Heart left ventricle (tissue), 16 donors: ENCODE measurements at regions not wholly inside any gene's neighbourhood (a gene's known extent, or its start where the extent isn't known, plus 50 kb on each side); places are given as distances from the start of the nearest gene placed in this dataset.

Source experiments
- ATAC-seq, 4 donors: fragments of 200-7000 bp; cut with Tn5 transposase; one replicate each; pipeline ENCODE4 v1.9.1; 2020 to 2022; ENCODE audit warnings: moderate library complexity in 4 of 4, mild to moderate bottlenecking in 3 of 4, moderate number of reproducible peaks in 1 of 4
- DNase-seq, 5 donors: peaks; one replicate each; pipeline ENCODE4 v3.0.0-alpha.2; 2020
- H3K27ac ChIP-seq, 12 donors: fragments of 200-600 bp; sonication (generic) in 4 of 12; one replicate each; pipeline versions ENCODE4 v1.5.0 to v1.8.0; 2016 to 2022; ENCODE audit warnings: mild to moderate bottlenecking in 2 of 12
- H3K27me3 ChIP-seq, 9 donors: fragments of 200-600 bp; sonication (generic) in 2 of 9; one replicate each; pipeline versions ENCODE4 v1.5.1 to v1.8.0; 2016 to 2022; ENCODE audit warnings: mild to moderate bottlenecking in 3 of 9
- H3K36me3 ChIP-seq, 9 donors: fragments of 200-600 bp; sonication (generic) in 2 of 9; one replicate each; pipeline versions ENCODE4 v1.5.0 to v1.8.0; 2018 to 2022; ENCODE audit warnings: mild to moderate bottlenecking in 2 of 9
- H3K4me1 ChIP-seq, 12 donors: fragments of 200-600 bp; sonication (generic) in 4 of 12; one replicate each; pipeline versions ENCODE4 v1.5.0 to v1.8.0; 2016 to 2022; ENCODE audit warnings: mild to moderate bottlenecking in 3 of 12
- H3K4me3 ChIP-seq, 12 donors: fragments of 200-600 bp; sonication (generic) in 4 of 12; one replicate each; pipeline versions ENCODE4 v1.5.0 to v1.8.0; 2017 to 2022; ENCODE audit warnings: mild to moderate bottlenecking in 9 of 12, moderate library complexity in 4 of 12
- H3K9me3 ChIP-seq, 12 donors: fragments of 200-600 bp; sonication (generic) in 4 of 12; one replicate each; pipeline versions ENCODE4 v1.5.0 to v1.8.0; 2016 to 2022; ENCODE audit warnings: mild to moderate bottlenecking in 1 of 12
- CTCF ChIP-seq, 12 donors: fragments of 200-600 bp; sonication (generic) in 4 of 12; IDR thresholded peaks; one replicate each; pipeline versions ENCODE4 v1.5.0 to v1.8.0; 2018 to 2022; ENCODE audit warnings: antibody characterized with exemption in 12 of 12, mild to moderate bottlenecking in 5 of 12
- POLR2A ChIP-seq, 2 donors: fragments of 450-650 bp; IDR thresholded peaks; one replicate each; pipeline ENCODE4 v1.6.1; 2017; ENCODE audit warnings: antibody characterized with exemption in 2 of 2, mild to moderate bottlenecking in 2 of 2, moderate library complexity in 2 of 2
- WGBS, 4 donors: extraction: QIAGEN DNeasy Blood & Tissue Kit in 2 of 4; methylation state at CpG; one replicate each; pipeline versions ENCODE4 v1.1.5 to v1.1.7; 2013 to 2018; 5-methylcytosine and 5-hydroxymethylcytosine counted together
- intact Hi-C, 10 donors: fragments of 100-400 bp; cut with DNase I; formaldehyde crosslinking; loops; one replicate each; pipeline versions ENCODE4 v1.11.1 to v1.14.2; 2022
- donor health status: ischemic (EF 13 %, LVEDD 7.1; RV severe dilation, severe dysfunction).
- donor health status: healthy with polysubstance abuse.
- donor health status: DM: no; HTN: yes; CAD: no.
- donor health status: DM: no; HTN: no; CAD: no.
- donor health status: ischemic (EF 25% LVEDD 6.9; RV normal size, moderate dysfunction).
- donor health status: ischemic (EF 25% LVEDD 5.7; RV mildly dilated, moderate dysfunction).
- donor health status: healthy.
- donor health status: DM: yes; HTN: yes; CAD: no.
- donor health status: ischemic (EF 35%, LVEDD 5.7; RV mildly dilated, moderate dysfunction).
- donor health status: nonischemic (EF 11% LVEDD 7.7; RV severe dilation, severe dysfunction).
- donor health status: DM: yes; HTN: yes; CAD: no.
- donor health status: PGD.
- donor health status: ischemic (EF 29% LVEDD 5.4; RV normal size, mild dysfunction).
- donor health status: nonischemic (EF 23%, LVEDD 6.1; RV moderate dilation, normal function).

- ATAC-seq (no peak), DNase-seq (no peak)
- Histone ChIP-seq H3K27me3 (no peaks in the 10 kb centered on the region), H3K36me3 (no peaks in the 10 kb centered on the region), H3K9me3 (no peaks in the 10 kb centered on the region), H3K4me1 (peaks cover 0 to 22% (median 6%) of the 10 kb centered on the region in 12 donors), H3K27ac (no peak overlapping the region), H3K4me3 (no peak overlapping the region)
- intact Hi-C loops, result loop anchor here in 4 of 10 donors (5.0 to 10.0 kb wide), 3 partner anchors 209 to 211 kb away; no protein-coding TSS in a partner anchor
- TF ChIP-seq CTCF (IDR thresholded peaks at IDR 0.05), result no peak
- TF ChIP-seq POLR2A (IDR thresholded peaks at IDR 0.05), result no peak
- WGBS, 4 donors, result 81 to 91% (median 89%) methylated on average over 6 of the region's 6 CpGs
These were observed 308.2 kb downstream of the CD83 start for GRCh38 chr6:14425805-14426204.

- Histone ChIP-seq H3K9me3 (no peaks in the 10 kb centered on the region), H3K36me3 (no peaks in the 10 kb centered on the region), H3K4me3 (no peak overlapping the region), H3K27ac (no peak overlapping the region), H3K4me1 (peaks cover 0 to 26% (median 6%) of the 10 kb centered on the region in 12 donors), H3K27me3 (no peaks in the 10 kb centered on the region)
- TF ChIP-seq CTCF (IDR thresholded peaks at IDR 0.05) (no peak), POLR2A (IDR thresholded peaks at IDR 0.05) (no peak)
- 96 to 98% (median 97%) methylated on average over 2 of the region's 2 CpGs for WGBS, 4 donors
- intact Hi-C loops, result loop anchor here in 4 of 10 donors (5.0 to 10.0 kb wide), 3 partner anchors 209 to 211 kb away; no protein-coding TSS in a partner anchor
- ATAC-seq (no peak), DNase-seq (no peak)
These were observed 308.7 kb downstream of the CD83 start for GRCh38 chr6:14426281-14426680.

GRCh38 chr6:14428269-14428668 lies 310.7 kb downstream of the CD83 start:
- Histone ChIP-seq H3K9me3 (no peaks in the 10 kb centered on the region), H3K4me1 (peaks cover 0 to 18% (median 6%) of the 10 kb centered on the region in 12 donors), H3K4me3 (no peak overlapping the region), H3K27ac (no peak overlapping the region), H3K27me3 (no peaks in the 10 kb centered on the region), H3K36me3 (no peaks in the 10 kb centered on the region)
- ATAC-seq, result no peak
- 76 to 89% (median 88%) methylated on average over 3 of the region's 3 CpGs for WGBS, 4 donors
- DNase-seq, result no peak
- intact Hi-C loops, result loop anchor here in 4 of 10 donors (5.0 to 10.0 kb wide), 3 partner anchors 207 to 213 kb away; no protein-coding TSS in a partner anchor
- TF ChIP-seq POLR2A (IDR thresholded peaks at IDR 0.05), result no peak
- TF ChIP-seq CTCF (IDR thresholded peaks at IDR 0.05), result no peak

GRCh38 chr6:14429396-14429795 lies 311.8 kb downstream of the CD83 start:
- intact Hi-C loops, result loop anchor here in 4 of 10 donors (5.0 to 10.0 kb wide), 3 partner anchors 205 to 215 kb away; no protein-coding TSS in a partner anchor

More at GRCh38 chr6:14429396-14429795, 311.8 kb downstream of the CD83 start:
- Histone ChIP-seq H3K9me3 (no peaks in the 10 kb centered on the region), H3K36me3 (no peaks in the 10 kb centered on the region), H3K27ac (peak overlapping the region in 1 of 12 donors; percentile 12), H3K4me3 (no peak overlapping the region), H3K27me3 (no peaks in the 10 kb centered on the region), H3K4me1 (peaks cover 0 to 13% (median 0%) of the 10 kb centered on the region in 12 donors)
- DNase-seq (no peak), ATAC-seq (no peak)
- 88 to 90% (median 89%) methylated on average over 10 of the region's 10 CpGs for WGBS, 4 donors
- TF ChIP-seq CTCF (IDR thresholded peaks at IDR 0.05) (no peak), POLR2A (IDR thresholded peaks at IDR 0.05) (no peak)
